SH-SY5Y (cell line): ENCODE measurements at regions not wholly inside any gene's neighbourhood (a gene's known extent, or its start where the extent isn't known, plus 50 kb on each side); places are given as distances from the start of the nearest gene placed in this dataset.

Experiments
- GATA2 ChIP-seq: IDR thresholded peaks from 2 replicates; pipeline ENCODE4 v1.6.1; 2011; ENCODE audit warnings: mild to moderate bottlenecking, low read depth, low read length
- GATA3 ChIP-seq: IDR thresholded peaks from 2 replicates; pipeline ENCODE4 v1.6.1; 2011; ENCODE audit warnings: low read depth, mild to moderate bottlenecking, low read length, moderate library complexity

DNA sequence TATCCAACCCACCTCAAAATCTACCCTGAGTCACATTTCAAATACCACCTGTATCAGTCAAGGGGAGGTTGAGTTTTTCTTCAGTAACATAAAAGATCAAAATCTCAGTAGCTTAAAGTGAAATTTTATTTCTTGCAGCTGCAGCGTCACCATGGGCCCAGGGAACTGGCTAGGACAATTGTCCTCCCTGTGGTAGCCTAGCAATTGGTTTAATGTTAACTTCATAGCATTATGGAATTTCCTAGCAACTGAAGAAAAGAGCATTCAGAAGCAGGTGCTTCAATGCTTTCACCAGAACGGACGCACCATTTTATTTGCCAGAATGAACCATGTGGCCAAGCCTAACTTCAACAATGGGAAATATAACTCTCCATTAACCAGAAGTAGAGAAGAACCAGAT is 359.3 kb upstream of the TSHZ3 start:
- no peak for TF ChIP-seq GATA2
- no peak for TF ChIP-seq GATA3
